Neural progenitor cell (in vitro differentiated cells): ENCODE measurements at regions not wholly inside any gene's neighbourhood (a gene's known extent, or its start where the extent isn't known, plus 50 kb on each side); places are given as distances from the start of the nearest gene placed in this dataset.

Source experiments
- DNase-seq: peaks from one replicate; pipeline ENCODE4 v3.0.0-alpha.2; 2016; ENCODE audit warnings: low spot score
- H2AFZ ChIP-seq: fragments of 200-600 bp; sonication (generic); replicated peaks from 2 replicates; pipeline ENCODE4 v1.6.1; 2016; ENCODE audit warnings: antibody characterized with exemption
- H3F3A ChIP-seq: fragments of 200-600 bp; sonication (generic); 2 replicates; pipeline ENCODE4 v1.6.1; 2016; ENCODE audit warnings: antibody characterized with exemption, low read depth
- H3K27ac ChIP-seq: fragments of 200-600 bp; sonication (generic); 2 replicates; pipeline ENCODE4 v1.5.1; 2016; ENCODE audit warnings: mild to moderate bottlenecking
- H3K27me3 ChIP-seq: fragments of 200-600 bp; sonication (generic); 2 replicates; pipeline ENCODE4 v1.6.1; 2016; ENCODE audit warnings: mild to moderate bottlenecking, moderate library complexity
- H3K36me3 ChIP-seq: fragments of 200-600 bp; sonication (generic); 2 replicates; pipeline ENCODE4 v1.5.1; 2016
- H3K4me1 ChIP-seq: fragments of 200-600 bp; sonication (generic); 2 replicates; pipeline ENCODE4 v1.6.1; 2016; ENCODE audit warnings: mixed run types
- H3K4me2 ChIP-seq: fragments of 200-600 bp; sonication (generic); 2 replicates; pipeline ENCODE4 v1.6.1; 2016
- H3K4me3 ChIP-seq: fragments of 200-600 bp; sonication (generic); 2 replicates; pipeline ENCODE4 v1.5.1; 2016
- H3K79me2 ChIP-seq: fragments of 200-600 bp; sonication (generic); 2 replicates; pipeline ENCODE4 v1.6.1; 2016; ENCODE audit warnings: low read depth
- H3K9ac ChIP-seq: fragments of 200-600 bp; sonication (generic); 2 replicates; pipeline ENCODE4 v1.6.1; 2016
- H3K9me3 ChIP-seq: fragments of 200-600 bp; sonication (generic); 2 replicates; pipeline ENCODE4 v1.5.1; 2016; ENCODE audit warnings: low read depth
- H4K20me1 ChIP-seq: fragments of 200-600 bp; sonication (generic); 2 replicates; pipeline ENCODE4 v1.6.1; 2016; ENCODE audit warnings: low read depth
- H3K27ac Mint-ChIP-seq: 3 replicates; pipeline ENCODE4 v1.8.0; 2021; ENCODE audit warnings: mixed read lengths
- H3K27me3 Mint-ChIP-seq: 2 replicates; pipeline ENCODE4 v1.8.0; 2022; ENCODE audit warnings: low read depth, mild to moderate bottlenecking, inconsistent platforms, moderate library complexity, mixed read lengths; ENCODE audit not compliant: insufficient read depth
- H3K36me3 Mint-ChIP-seq: 3 replicates; pipeline ENCODE4 v1.8.0; 2021; ENCODE audit warnings: mixed read lengths
- H3K4me1 Mint-ChIP-seq: 3 replicates; pipeline ENCODE4 v1.8.0; 2021; ENCODE audit warnings: mixed read lengths
- H3K4me3 Mint-ChIP-seq: 3 replicates; pipeline ENCODE4 v1.8.0; 2021; ENCODE audit warnings: mild to moderate bottlenecking, moderate library complexity, mixed read lengths
- H3K9me3 Mint-ChIP-seq: 3 replicates; pipeline ENCODE4 v1.8.0; 2020; ENCODE audit warnings: mixed read lengths
- EZH2 ChIP-seq: fragments of 200-600 bp; sonication (generic); IDR thresholded peaks from 2 replicates; pipeline ENCODE4 v1.6.1; 2017; ENCODE audit warnings: antibody characterized with exemption, mild to moderate bottlenecking, moderate library complexity
- EZH2phosphoT487 ChIP-seq: fragments of 200-600 bp; sonication (generic); IDR thresholded peaks from 2 replicates; pipeline ENCODE4 v1.6.1; 2017; ENCODE audit warnings: antibody characterized with exemption
- TF ChIP-seq, protein P1 (sequence below): fragments of 200-600 bp; sonication (generic); IDR thresholded peaks from 2 replicates; pipeline ENCODE4 v1.5.1; 2017; ENCODE audit warnings: antibody characterized with exemption, mild to moderate bottlenecking

DNA sequence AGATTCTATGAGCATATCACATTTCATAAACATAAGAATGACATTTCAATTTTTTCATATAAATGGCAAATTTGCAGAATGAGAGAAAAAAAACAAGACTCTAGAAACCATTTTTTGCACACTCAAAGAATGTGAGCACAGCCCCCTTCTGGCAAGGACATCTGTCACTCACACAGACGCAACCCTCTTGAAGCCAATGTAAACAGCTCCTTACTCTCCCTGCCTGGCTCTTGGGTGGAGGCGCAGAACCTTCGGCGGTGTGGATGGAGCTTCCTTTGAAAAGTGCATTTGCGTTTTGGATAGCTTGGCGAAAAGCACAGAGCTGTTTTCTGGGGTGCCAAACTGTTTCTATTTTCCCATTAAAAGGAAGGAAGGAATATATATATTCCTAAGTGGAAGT, 367.6 kb upstream of the TSHZ3 start:
- DNase-seq, result peak; percentile 20
- Histone ChIP-seq H3K4me3 (no peak overlapping the region), H4K20me1 (no peaks in the 10 kb centered on the region), H3K79me2 (no peaks in the 10 kb centered on the region), H3K9ac (no peak overlapping the region), H3K27ac (no peak overlapping the region), H3K36me3 (no peaks in the 10 kb centered on the region), H3K4me1 (no peaks in the 10 kb centered on the region), H3K4me2 (no peak overlapping the region), H3K9me3 (no peaks in the 10 kb centered on the region), H3F3A (no peaks in the 10 kb centered on the region), H2AFZ (no peak overlapping the region), H3K27me3 (no peaks in the 10 kb centered on the region)
- H3K4me3 Mint-ChIP-seq, result no peak overlapping the region
- no peaks in the 10 kb centered on the region for H3K27me3 Mint-ChIP-seq
- peaks cover 3% of the 10 kb centered on the region for H3K9me3 Mint-ChIP-seq
- no peaks in the 10 kb centered on the region for H3K36me3 Mint-ChIP-seq
- H3K4me1 Mint-ChIP-seq, result no peaks in the 10 kb centered on the region
- TF ChIP-seq EZH2phosphoT487, result no peak
- no peak overlapping the region for H3K27ac Mint-ChIP-seq

DNA sequence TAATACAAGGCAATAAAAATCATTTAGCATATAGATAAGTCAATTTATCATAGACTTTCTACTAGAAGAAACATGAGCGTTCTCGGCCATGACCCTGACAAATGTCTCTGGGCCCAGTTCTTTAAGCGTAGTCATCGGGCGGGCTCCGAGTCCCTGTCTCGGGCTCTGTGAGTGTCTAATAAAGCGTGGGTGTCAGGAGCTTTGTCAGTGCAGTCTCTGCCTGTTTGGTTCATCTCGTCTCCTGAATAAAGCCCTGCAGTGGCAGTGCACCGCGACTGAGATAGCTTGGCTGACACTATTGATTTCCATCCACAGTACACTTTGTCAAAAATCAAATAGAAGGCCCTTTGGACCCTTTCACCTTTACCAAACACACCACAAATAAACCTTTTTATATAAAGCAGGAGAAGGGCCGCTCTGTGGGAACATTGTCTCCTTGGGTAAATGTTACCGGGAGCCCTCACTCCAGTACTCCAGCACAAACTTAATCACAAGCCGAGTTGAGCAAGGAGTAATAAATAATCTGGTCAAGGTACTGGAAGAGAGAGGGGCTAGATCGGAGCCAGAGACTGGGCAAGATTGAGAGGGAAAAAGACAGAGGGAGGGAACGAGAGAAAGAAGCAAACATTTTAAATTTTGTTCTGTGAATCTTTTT, 368.2 kb upstream of the TSHZ3 start:
- no peaks in the 10 kb centered on the region for H3K79me2 ChIP-seq
- Mint-ChIP-seq H3K9me3 (peaks cover 3% of the 10 kb centered on the region), H3K36me3 (no peaks in the 10 kb centered on the region), H3K4me3 (no peak overlapping the region), H3K4me1 (no peaks in the 10 kb centered on the region), H3K27me3 (no peaks in the 10 kb centered on the region), H3K27ac (no peak overlapping the region)
- no peak overlapping the region for H3K4me2 ChIP-seq
- no peaks in the 10 kb centered on the region for H3K27me3 ChIP-seq
- DNase-seq, result no peak
- no peaks in the 10 kb centered on the region for H3K9me3 ChIP-seq
- no peaks in the 10 kb centered on the region for H3K36me3 ChIP-seq
- H3F3A ChIP-seq, result no peaks in the 10 kb centered on the region
- H3K9ac ChIP-seq, result no peak overlapping the region
- no peak overlapping the region for H3K4me3 ChIP-seq
- no peak overlapping the region for H3K27ac ChIP-seq
- no peaks in the 10 kb centered on the region for H4K20me1 ChIP-seq
- H2AFZ ChIP-seq, result no peak overlapping the region
- no peaks in the 10 kb centered on the region for H3K4me1 ChIP-seq
- TF ChIP-seq EZH2 (no peak), EZH2phosphoT487 (no peak)
- TF ChIP-seq, protein P1, sequence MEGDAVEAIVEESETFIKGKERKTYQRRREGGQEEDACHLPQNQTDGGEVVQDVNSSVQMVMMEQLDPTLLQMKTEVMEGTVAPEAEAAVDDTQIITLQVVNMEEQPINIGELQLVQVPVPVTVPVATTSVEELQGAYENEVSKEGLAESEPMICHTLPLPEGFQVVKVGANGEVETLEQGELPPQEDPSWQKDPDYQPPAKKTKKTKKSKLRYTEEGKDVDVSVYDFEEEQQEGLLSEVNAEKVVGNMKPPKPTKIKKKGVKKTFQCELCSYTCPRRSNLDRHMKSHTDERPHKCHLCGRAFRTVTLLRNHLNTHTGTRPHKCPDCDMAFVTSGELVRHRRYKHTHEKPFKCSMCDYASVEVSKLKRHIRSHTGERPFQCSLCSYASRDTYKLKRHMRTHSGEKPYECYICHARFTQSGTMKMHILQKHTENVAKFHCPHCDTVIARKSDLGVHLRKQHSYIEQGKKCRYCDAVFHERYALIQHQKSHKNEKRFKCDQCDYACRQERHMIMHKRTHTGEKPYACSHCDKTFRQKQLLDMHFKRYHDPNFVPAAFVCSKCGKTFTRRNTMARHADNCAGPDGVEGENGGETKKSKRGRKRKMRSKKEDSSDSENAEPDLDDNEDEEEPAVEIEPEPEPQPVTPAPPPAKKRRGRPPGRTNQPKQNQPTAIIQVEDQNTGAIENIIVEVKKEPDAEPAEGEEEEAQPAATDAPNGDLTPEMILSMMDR, result no peak

DNA sequence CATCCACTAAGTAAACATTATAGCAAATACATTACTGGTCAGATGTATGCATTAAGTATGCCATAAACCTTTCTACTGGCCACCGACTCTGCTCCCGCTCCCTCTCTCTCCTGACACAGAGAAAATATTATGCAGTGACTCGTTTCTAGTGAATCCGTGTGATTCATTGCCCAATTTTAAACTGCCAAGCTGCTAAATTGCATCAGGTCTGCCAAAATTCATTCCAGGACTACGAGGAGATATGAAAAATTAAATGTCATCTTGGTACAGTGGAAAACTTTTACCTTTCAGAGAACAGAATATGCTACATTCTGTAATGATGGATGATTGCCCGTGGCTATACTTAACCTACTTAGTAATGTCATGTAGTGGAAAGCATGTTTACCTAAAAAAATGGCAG, 368.8 kb upstream of the TSHZ3 start:
- no peaks in the 10 kb centered on the region for H3K36me3 ChIP-seq
- H3K9me3 ChIP-seq, result no peaks in the 10 kb centered on the region
- no peaks in the 10 kb centered on the region for H3K27me3 Mint-ChIP-seq
- no peak overlapping the region for H2AFZ ChIP-seq
- no peak overlapping the region for H3K4me3 Mint-ChIP-seq
- no peak overlapping the region for H3K4me3 ChIP-seq
- no peaks in the 10 kb centered on the region for H3K4me1 ChIP-seq
- no peak for DNase-seq
- no peaks in the 10 kb centered on the region for H3K79me2 ChIP-seq
- no peaks in the 10 kb centered on the region for H3K4me1 Mint-ChIP-seq
- no peak overlapping the region for H3K27ac Mint-ChIP-seq
- H3K4me2 ChIP-seq, result no peak overlapping the region
- no peak for TF ChIP-seq EZH2phosphoT487
- TF ChIP-seq EZH2, result no peak
- TF ChIP-seq, protein P1, result no peak
- no peaks in the 10 kb centered on the region for H3K36me3 Mint-ChIP-seq
- no peaks in the 10 kb centered on the region for H4K20me1 ChIP-seq
- H3K9ac ChIP-seq, result no peak overlapping the region
- H3K9me3 Mint-ChIP-seq, result peaks cover 3% of the 10 kb centered on the region
- no peak overlapping the region for H3K27ac ChIP-seq
- no peaks in the 10 kb centered on the region for H3F3A ChIP-seq
- no peaks in the 10 kb centered on the region for H3K27me3 ChIP-seq

DNA sequence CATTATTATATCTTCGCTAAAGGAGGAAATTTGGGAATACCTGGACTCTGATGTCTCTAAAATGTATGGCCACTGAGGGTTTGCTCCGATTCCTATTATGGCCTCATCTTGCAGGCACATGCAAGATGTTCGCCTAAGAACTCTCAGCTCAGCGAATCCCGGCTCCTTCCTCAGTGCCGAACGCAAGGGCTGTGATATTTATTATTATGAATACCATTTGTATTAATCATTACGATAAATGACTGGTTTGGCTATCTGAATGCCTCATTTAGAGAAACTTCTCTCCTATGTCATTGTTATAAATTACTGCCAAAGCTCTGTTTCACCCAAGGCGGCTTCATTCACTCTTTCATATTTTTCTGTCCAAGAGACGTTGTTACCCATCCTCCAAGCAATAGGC, 369.7 kb upstream of the TSHZ3 start:
- H3K4me1 Mint-ChIP-seq, result no peaks in the 10 kb centered on the region
- no peak overlapping the region for H3K9ac ChIP-seq
- H3F3A ChIP-seq, result no peaks in the 10 kb centered on the region
- no peaks in the 10 kb centered on the region for H4K20me1 ChIP-seq
- no peaks in the 10 kb centered on the region for H3K36me3 ChIP-seq
- H3K4me2 ChIP-seq, result no peak overlapping the region
- H2AFZ ChIP-seq, result peak overlapping the region; percentile 18
- no peaks in the 10 kb centered on the region for H3K36me3 Mint-ChIP-seq
- H3K79me2 ChIP-seq, result no peaks in the 10 kb centered on the region
- no peak overlapping the region for H3K27ac ChIP-seq
- no peak overlapping the region for H3K27ac Mint-ChIP-seq
- no peaks in the 10 kb centered on the region for H3K4me1 ChIP-seq
- H3K9me3 Mint-ChIP-seq, result peaks cover 3% of the 10 kb centered on the region
- no peaks in the 10 kb centered on the region for H3K9me3 ChIP-seq
- H3K27me3 Mint-ChIP-seq, result no peaks in the 10 kb centered on the region
- no peaks in the 10 kb centered on the region for H3K27me3 ChIP-seq
- DNase-seq, result no peak
- H3K4me3 ChIP-seq, result no peak overlapping the region
- no peak overlapping the region for H3K4me3 Mint-ChIP-seq
- TF ChIP-seq, protein P1, result no peak
- no peak for TF ChIP-seq EZH2phosphoT487
- TF ChIP-seq EZH2, result no peak
